GM20000 (cell line): ENCODE measurements at regions not wholly inside any gene's neighbourhood (a gene's known extent, or its start where the extent isn't known, plus 50 kb on each side); places are given as distances from the start of the nearest gene placed in this dataset.

Experiments
- DNase-seq: peaks from one replicate; pipeline ENCODE4 v3.0.0; 2012; ENCODE audit warnings: low spot score
- CTCF ChIP-seq: IDR thresholded peaks from 2 replicates; pipeline ENCODE4 v1.5.1; 2012; ENCODE audit warnings: mild to moderate bottlenecking, control low read depth; ENCODE audit errors: extremely low read depth, missing control alignments

DNA sequence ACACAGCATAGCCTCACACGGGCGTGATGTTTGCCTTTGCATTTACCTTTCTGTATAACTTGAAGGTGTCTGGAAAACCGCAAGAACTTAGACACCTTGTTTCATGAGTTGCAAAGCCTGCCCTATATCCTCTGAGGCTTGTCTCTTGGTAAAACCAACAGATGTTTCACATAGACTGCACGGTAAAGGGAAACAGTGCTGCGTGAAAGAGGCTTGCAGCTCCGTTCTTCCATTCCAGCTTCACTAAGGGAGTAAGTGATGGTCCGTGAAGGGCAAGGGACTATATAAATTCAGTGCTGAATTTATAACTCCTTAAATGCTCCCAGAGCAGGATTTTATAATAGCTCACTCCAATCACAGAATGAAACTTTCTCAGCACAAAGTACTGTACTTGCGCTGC lies 360.5 kb downstream of the SOX11 start:
- TF ChIP-seq CTCF = no peak
- DNase-seq = no peak

GRCh38 chr2:6053743-6054142 lies 361.6 kb downstream of the SOX11 start:
- no peak for TF ChIP-seq CTCF
- DNase-seq = no peak

- no peak for TF ChIP-seq CTCF
- DNase-seq = no peak
Measured at GRCh38 chr2:6054161-6054671, 362.0 kb downstream of the SOX11 start.

GRCh38 chr2:6060992-6061663 lies 368.9 kb downstream of the SOX11 start:
- no peak for DNase-seq
- TF ChIP-seq CTCF = no peak

DNA sequence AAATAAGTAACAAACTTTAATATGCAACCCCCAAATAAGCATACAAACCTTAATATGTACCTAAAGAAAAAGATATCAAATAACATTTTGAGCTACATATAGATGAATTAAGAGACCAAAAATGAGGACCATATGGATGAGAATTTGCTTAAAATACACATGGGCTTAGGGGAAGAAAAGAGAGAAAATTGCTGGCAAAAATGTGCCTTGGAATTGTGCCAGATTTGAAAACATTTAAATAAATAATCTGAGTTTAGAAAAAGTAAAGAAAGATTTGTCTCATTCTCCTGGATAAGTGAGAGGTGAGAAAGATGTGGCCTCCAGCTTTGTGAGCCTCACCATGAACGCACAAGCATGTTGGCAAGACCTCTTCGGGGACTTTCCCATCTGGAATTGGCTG lies 372.6 kb downstream of the SOX11 start:
- DNase-seq = no peak
- TF ChIP-seq CTCF = no peak

DNA sequence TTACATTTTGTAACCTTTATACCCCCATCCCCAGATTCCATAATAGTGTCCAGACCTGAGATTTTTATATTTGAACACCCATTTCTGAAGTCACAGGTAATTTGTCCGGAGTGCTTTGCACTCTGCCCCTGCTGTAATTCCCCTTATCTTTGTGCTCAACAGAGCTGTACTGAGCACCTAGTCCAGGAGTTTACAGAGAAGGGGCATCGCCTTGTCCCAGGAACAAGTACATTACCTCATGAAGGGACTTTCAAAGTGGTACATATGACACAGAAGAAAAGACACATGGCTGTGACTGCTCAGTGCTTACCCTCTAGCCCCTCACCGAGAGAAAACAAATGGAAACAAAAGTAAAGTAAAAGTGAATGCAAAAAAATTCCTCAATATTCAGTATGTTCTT lies 373.5 kb downstream of the SOX11 start:
- no peak for DNase-seq
- no peak for TF ChIP-seq CTCF

DNA sequence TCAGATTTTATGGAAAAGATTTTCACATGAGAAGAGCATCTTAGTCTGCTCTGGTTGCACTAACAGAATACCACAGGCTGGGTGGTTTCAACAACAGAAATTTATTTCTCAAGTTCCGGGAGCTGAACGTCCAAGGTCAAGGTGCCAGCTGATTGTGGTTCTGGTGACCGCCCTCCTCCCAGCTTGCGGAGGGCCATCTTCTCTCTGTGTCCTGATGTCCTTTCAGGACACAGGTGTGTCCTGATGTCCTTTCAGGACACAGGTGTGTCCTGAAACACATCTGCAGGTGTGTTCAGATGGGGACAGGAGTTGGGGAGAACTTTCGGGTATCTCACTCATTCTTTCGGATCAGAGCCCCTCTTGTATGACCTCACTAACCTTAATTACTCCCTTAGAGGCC lies 374.9 kb downstream of the SOX11 start:
- DNase-seq = no peak
- no peak for TF ChIP-seq CTCF
